ENCODE measurements at regions not wholly inside any gene's neighbourhood (a gene's known extent, or its start where the extent isn't known, plus 50 kb on each side); places are given as distances from the start of the nearest gene placed in this dataset.

- Histone ChIP-seq H3K36me3 (ENCODE audit: control insufficient read depth, insufficient read depth, low read length) (no peaks in the 10 kb centered on the region), H3K4me3 (ENCODE audit: low read depth, low read length) (no peak overlapping the region), H3K27me3 (ENCODE audit: control insufficient read depth, insufficient read depth, low read length) (no peaks in the 10 kb centered on the region)
- no peak for FAIRE-seq
- TF ChIP-seq CTCF (IDR thresholded peaks at IDR 0.05; ENCODE audit: insufficient read depth, low read length, severe bottlenecking) = no peak
- no peak for DNase-seq (ENCODE audit: low read depth)
Measured at GRCh38 chr15:94621736-94622135, 390.4 kb downstream of the MCTP2 start.

GRCh38 chr15:94626949-94627348 is 395.6 kb downstream of the MCTP2 start:
- Histone ChIP-seq H3K27me3 (ENCODE audit: control insufficient read depth, insufficient read depth, low read length) (no peaks in the 10 kb centered on the region), H3K36me3 (ENCODE audit: control insufficient read depth, insufficient read depth, low read length) (no peaks in the 10 kb centered on the region), H3K4me3 (ENCODE audit: low read depth, low read length) (no peak overlapping the region)
- no peak for TF ChIP-seq CTCF (IDR thresholded peaks at IDR 0.05; ENCODE audit: insufficient read depth, low read length, severe bottlenecking)
- FAIRE-seq (no peak), DNase-seq (ENCODE audit: low read depth) (no peak)

GRCh38 chr15:94631608-94632007 is 400.2 kb downstream of the MCTP2 start:
- H3K36me3 ChIP-seq (ENCODE audit: control insufficient read depth, insufficient read depth, low read length) = no peaks in the 10 kb centered on the region
- DNase-seq (ENCODE audit: low read depth) = no peak
- no peak for FAIRE-seq
- no peaks in the 10 kb centered on the region for H3K27me3 ChIP-seq (ENCODE audit: control insufficient read depth, insufficient read depth, low read length)
- TF ChIP-seq CTCF (IDR thresholded peaks at IDR 0.05; ENCODE audit: insufficient read depth, low read length, severe bottlenecking) = no peak
- H3K4me3 ChIP-seq (ENCODE audit: low read depth, low read length) = no peak overlapping the region

- FAIRE-seq = no peak
- TF ChIP-seq CTCF (IDR thresholded peaks at IDR 0.05; ENCODE audit: insufficient read depth, low read length, severe bottlenecking) = no peak
- no peak for DNase-seq (ENCODE audit: low read depth)
- Histone ChIP-seq H3K4me3 (ENCODE audit: low read depth, low read length) (no peak overlapping the region), H3K27me3 (ENCODE audit: control insufficient read depth, insufficient read depth, low read length) (no peaks in the 10 kb centered on the region), H3K36me3 (ENCODE audit: control insufficient read depth, insufficient read depth, low read length) (no peaks in the 10 kb centered on the region)
Measured at GRCh38 chr15:94638183-94638582, 406.8 kb downstream of the MCTP2 start.

- DNase-seq (ENCODE audit: low read depth) (no peak), FAIRE-seq (no peak)
- no peaks in the 10 kb centered on the region for H3K27me3 ChIP-seq (ENCODE audit: control insufficient read depth, insufficient read depth, low read length)
- no peak for TF ChIP-seq CTCF (IDR thresholded peaks at IDR 0.05; ENCODE audit: insufficient read depth, low read length, severe bottlenecking)
- no peaks in the 10 kb centered on the region for H3K36me3 ChIP-seq (ENCODE audit: control insufficient read depth, insufficient read depth, low read length)
- no peak overlapping the region for H3K4me3 ChIP-seq (ENCODE audit: low read depth, low read length)
Measured at GRCh38 chr15:94639701-94640100, 408.3 kb downstream of the MCTP2 start.

GRCh38 chr15:94644433-94644832 is 413.1 kb downstream of the MCTP2 start:
- DNase-seq (ENCODE audit: low read depth) (no peak), FAIRE-seq (no peak)
- Histone ChIP-seq H3K27me3 (ENCODE audit: control insufficient read depth, insufficient read depth, low read length) (no peaks in the 10 kb centered on the region), H3K36me3 (ENCODE audit: control insufficient read depth, insufficient read depth, low read length) (no peaks in the 10 kb centered on the region), H3K4me3 (ENCODE audit: low read depth, low read length) (no peak overlapping the region)
- TF ChIP-seq CTCF (IDR thresholded peaks at IDR 0.05; ENCODE audit: insufficient read depth, low read length, severe bottlenecking) = no peak
